Spleen (tissue), 11 donors: ENCODE measurements at regions not wholly inside any gene's neighbourhood (a gene's known extent, or its start where the extent isn't known, plus 50 kb on each side); places are given as distances from the start of the nearest gene placed in this dataset.

Source experiments
- DNase-seq: peaks from one replicate; pipeline ENCODE4 v3.0.0-alpha.2; 2020
- H3K27ac ChIP-seq, 8 donors: fragments of 200-600 bp; sonication (generic) in 7 of 8; 1 replicate in 4 of 8; 2 replicates in 4 of 8; pipeline versions ENCODE4 v1.5.0 to v1.8.0; 2016 to 2021; ENCODE audit warnings: inconsistent platforms in 4 of 8, mild to moderate bottlenecking in 4 of 8, moderate library complexity in 1 of 8
- H3K27me3 ChIP-seq, 7 donors: fragments of 200-600 bp; sonication (generic) in 6 of 7; replicated peaks in 1 of 7; 1 replicate in 4 of 7; 2 replicates in 3 of 7; pipeline versions ENCODE4 v1.5.0 to v1.8.0; 2016 to 2021; ENCODE audit warnings: inconsistent platforms in 3 of 7, mild to moderate bottlenecking in 1 of 7
- H3K36me3 ChIP-seq, 6 donors: fragments of 200-600 bp; sonication (generic) in 5 of 6; 1 replicate in 4 of 6; 2 replicates in 2 of 6; pipeline versions ENCODE4 v1.5.0 to v1.8.0; 2016 to 2021; ENCODE audit warnings: inconsistent platforms in 2 of 6
- H3K4me1 ChIP-seq, 6 donors: fragments of 200-600 bp; sonication (generic) in 5 of 6; 1 replicate in 3 of 6; 2 replicates in 3 of 6; pipeline versions ENCODE4 v1.5.0 to v1.8.0; 2016 to 2021; ENCODE audit warnings: inconsistent platforms in 3 of 6
- H3K4me3 ChIP-seq, 8 donors: fragments of 200-600 bp; sonication (generic) in 7 of 8; 1 replicate in 4 of 8; 2 replicates in 4 of 8; pipeline versions ENCODE4 v1.5.0 to v1.8.0; 2016 to 2021; ENCODE audit warnings: inconsistent platforms in 4 of 8, mild to moderate bottlenecking in 4 of 8, moderate library complexity in 2 of 8
- H3K9me3 ChIP-seq, 8 donors: fragments of 200-600 bp; sonication (generic) in 7 of 8; 1 replicate in 4 of 8; 2 replicates in 4 of 8; pipeline versions ENCODE4 v1.5.0 to v1.8.0; 2016 to 2021; ENCODE audit warnings: inconsistent platforms in 4 of 8
- CTCF ChIP-seq, 11 experiments: fragments of 200-600 bp in 7 of 11; fragments of 450-650 bp in 4 of 11; sonication (generic) in 4 of 11; IDR thresholded peaks in 8 of 11; conservative IDR thresholded peaks in 3 of 11; 1 replicate in 7 of 11; 2 replicates in 4 of 11; pipeline versions ENCODE4 v1.4.0 to v1.8.0; 2016 to 2021; ENCODE audit warnings: antibody characterized with exemption in 11 of 11, inconsistent platforms in 4 of 11, mild to moderate bottlenecking in 1 of 11
- POLR2A ChIP-seq, 3 donors: fragments of 450-650 bp; IDR thresholded peaks; one replicate each; pipeline ENCODE4 v1.5.1; 2017; ENCODE audit warnings: antibody characterized with exemption in 3 of 3, mild to moderate bottlenecking in 1 of 3
- POLR2AphosphoS5 ChIP-seq, 3 donors: sonication (generic); formaldehyde crosslinking; IDR thresholded peaks; one replicate each; pipeline ENCODE4 v1.5.1; 2017; ENCODE audit warnings: antibody characterized with exemption in 3 of 3
- WGBS, 5 donors: extraction: QIAGEN DNeasy Blood & Tissue Kit in 3 of 5; methylation state at CpG; one replicate each; pipeline versions ENCODE4 v1.1.5 to v1.1.7; 2013 to 2018; 5-methylcytosine and 5-hydroxymethylcytosine counted together
- intact Hi-C: fragments of 100-400 bp; cut with DNase I; formaldehyde crosslinking; loops from one replicate; pipeline ENCODE4 v1.15.0; 2023; ENCODE audit warnings: low total_unique reads
- donor health status: healthy with polysubstance abuse.
- donor health status: DM: no; HTN: no; CAD: no; lungs with moderate emphysema.
- donor health status: DM: no; HTN: no; CAD: no.
- donor health status: Bipolar disorder and iron deficiency.
- donor health status: healthy.
- donor health status: DM: no; HTN: no; CAD: no.
- donor health status: DM: yes; HTN: yes; CAD: no.

- no peak overlapping the region for H3K27ac ChIP-seq
- H3K9me3 ChIP-seq, result peaks cover 0 to 4% (median 0%) of the 10 kb centered on the region in 8 donors
- intact Hi-C loops, result no loop called here
- WGBS, 5 donors, result 84 to 93% (median 89%) methylated on average over 9 of the region's 9 CpGs
- H3K4me1 ChIP-seq, result no peaks in the 10 kb centered on the region
- DNase-seq, result no peak
- TF ChIP-seq POLR2AphosphoS5 (IDR thresholded peaks at IDR 0.05), result no peak
- no peak for TF ChIP-seq POLR2A (IDR thresholded peaks at IDR 0.05)
- TF ChIP-seq CTCF (IDR thresholded peaks at IDR 0.05 in 8 of 11, conservative IDR thresholded peaks at IDR 0.05 in 3 of 11), result no peak
- H3K4me3 ChIP-seq, result no peak overlapping the region
- no peaks in the 10 kb centered on the region for H3K36me3 ChIP-seq
- H3K27me3 ChIP-seq, result peaks cover 0 to 4% (median 0%) of the 10 kb centered on the region in 7 donors
These were observed 136.8 kb upstream of the ARL4C start for GRCh38 chr2:234633581-234634230.

DNA sequence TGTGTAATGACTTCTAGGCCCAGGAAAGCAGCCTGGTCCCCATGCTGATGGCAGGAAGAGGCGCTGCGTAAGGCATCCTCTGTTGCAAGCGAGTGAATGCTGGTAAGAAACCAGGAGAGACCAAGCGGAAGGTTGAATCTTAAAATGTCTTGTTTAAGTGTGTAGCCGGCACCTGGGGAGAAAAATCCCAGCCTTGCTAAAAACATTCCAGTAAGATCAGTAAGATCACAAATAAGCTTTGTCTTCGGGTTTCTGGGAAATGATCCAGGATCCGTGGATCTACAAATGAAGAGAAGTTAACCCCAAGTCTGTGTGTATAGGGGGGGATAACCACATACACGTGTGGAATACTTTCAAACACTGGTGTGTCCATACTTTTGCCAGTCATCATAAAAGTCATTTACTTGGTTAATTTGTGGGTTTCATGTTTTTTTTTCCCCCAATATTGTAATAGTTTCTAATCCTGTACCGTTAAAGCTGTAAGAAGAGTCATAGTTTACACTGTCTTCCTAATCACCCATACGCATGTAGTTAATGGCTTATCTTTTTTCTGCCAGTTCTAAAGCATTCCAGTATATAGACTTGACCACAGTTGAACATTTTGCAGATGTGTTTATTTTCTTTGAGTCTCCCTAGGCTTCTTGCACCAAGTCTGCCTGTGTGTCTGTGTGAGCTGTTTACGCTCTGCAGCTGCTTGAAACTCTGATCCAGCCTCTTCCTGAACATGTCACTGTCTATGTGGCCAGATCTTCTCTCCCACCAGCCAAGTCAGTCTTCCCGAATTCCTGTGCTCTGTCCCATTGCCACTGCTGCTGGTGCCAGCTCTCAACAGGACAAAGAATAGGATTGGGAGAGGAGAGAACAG lies 135.9 kb upstream of the ARL4C start:
- no peaks in the 10 kb centered on the region for H3K4me1 ChIP-seq
- H3K9me3 ChIP-seq, result peaks cover 0 to 4% (median 0%) of the 10 kb centered on the region in 8 donors
- H3K27me3 ChIP-seq, result peaks cover 0 to 4% (median 0%) of the 10 kb centered on the region in 7 donors
- DNase-seq, result no peak
- no peak for TF ChIP-seq POLR2AphosphoS5 (IDR thresholded peaks at IDR 0.05)
- TF ChIP-seq CTCF (IDR thresholded peaks at IDR 0.05 in 8 of 11, conservative IDR thresholded peaks at IDR 0.05 in 3 of 11), result no peak
- TF ChIP-seq POLR2A (IDR thresholded peaks at IDR 0.05), result no peak
- 80 to 94% (median 87%) methylated on average over 12 of the region's 12 CpGs for WGBS, 5 donors
- no peaks in the 10 kb centered on the region for H3K36me3 ChIP-seq
- no peak overlapping the region for H3K4me3 ChIP-seq
- H3K27ac ChIP-seq, result no peak overlapping the region
- intact Hi-C loops, result no loop called here

DNA sequence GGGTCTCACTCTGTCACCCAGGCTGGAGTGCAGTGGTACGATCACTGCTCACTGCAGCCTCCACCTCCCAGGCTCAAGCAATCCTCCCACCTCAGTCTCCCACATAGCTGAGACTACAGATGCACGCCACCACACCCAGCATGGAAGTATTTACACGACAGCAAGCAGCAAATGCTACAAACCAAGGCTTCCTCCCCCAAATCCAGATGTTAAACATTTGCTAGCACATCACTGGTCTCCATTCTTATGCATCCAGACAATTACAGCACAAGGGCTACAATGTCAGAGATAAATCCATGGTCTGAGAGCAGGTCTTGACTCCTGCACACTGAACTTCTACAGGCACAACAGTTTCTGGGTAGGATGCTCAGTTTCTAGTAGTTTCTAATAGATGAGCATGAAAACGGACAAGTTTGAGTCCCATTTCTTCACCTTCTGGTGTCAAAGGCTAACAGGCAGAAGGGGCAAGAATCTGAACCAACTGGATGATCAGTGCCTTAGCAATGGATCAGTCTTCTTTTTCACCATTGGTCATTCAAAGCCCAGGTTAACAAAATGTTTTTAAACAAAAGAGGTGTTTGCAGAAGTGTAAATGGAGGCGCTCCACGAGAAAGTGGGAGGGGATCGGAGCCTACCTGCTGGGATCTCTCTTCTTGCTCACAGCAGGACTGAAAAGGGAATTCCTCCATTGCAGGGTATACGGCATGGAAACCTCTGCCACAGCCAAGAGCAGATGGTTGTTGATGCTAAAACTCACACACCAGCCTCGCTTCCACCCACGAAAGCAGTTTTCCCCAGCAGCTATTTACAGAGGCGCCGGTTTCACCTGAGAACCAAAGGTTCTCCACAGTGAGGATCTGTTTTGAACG lies 135.0 kb upstream of the ARL4C start:
- Histone ChIP-seq H3K27me3 (peaks cover 0 to 4% (median 0%) of the 10 kb centered on the region in 7 donors), H3K27ac (no peak overlapping the region), H3K36me3 (no peaks in the 10 kb centered on the region), H3K4me3 (no peak overlapping the region), H3K9me3 (peaks cover 0 to 3% (median 0%) of the 10 kb centered on the region in 8 donors), H3K4me1 (no peaks in the 10 kb centered on the region)
- DNase-seq, result no peak
- intact Hi-C loops, result no loop called here
- TF ChIP-seq CTCF (IDR thresholded peaks at IDR 0.05 in 8 of 11, conservative IDR thresholded peaks at IDR 0.05 in 3 of 11) (no peak), POLR2AphosphoS5 (IDR thresholded peaks at IDR 0.05) (no peak)
- WGBS, 5 donors, result 70 to 88% (median 81%) methylated on average over 13 of the region's 13 CpGs
